ENCODE measurements at regions not wholly inside any gene's neighbourhood (a gene's known extent, or its start where the extent isn't known, plus 50 kb on each side); places are given as distances from the start of the nearest gene placed in this dataset.

GRCh38 chr1:182149411-182149965 lies 88.0 kb upstream of the ZNF648 start:
- no peak for DNase-seq

- no peak for DNase-seq
Observed at GRCh38 chr1:182147951-182148350, 86.4 kb upstream of the ZNF648 start.

GRCh38 chr1:182147136-182147820 lies 85.8 kb upstream of the ZNF648 start:
- no peak for DNase-seq

- DNase-seq, result no peak
Observed at GRCh38 chr1:182146286-182146685, 84.8 kb upstream of the ZNF648 start.

GRCh38 chr1:182145441-182145840 lies 83.9 kb upstream of the ZNF648 start:
- DNase-seq, result no peak

GRCh38 chr1:182144646-182145030 lies 83.1 kb upstream of the ZNF648 start:
- DNase-seq, result no peak

- no peak for DNase-seq
Observed at GRCh38 chr1:182143825-182144645, 82.5 kb upstream of the ZNF648 start.

GRCh38 chr1:182143154-182143657 lies 81.7 kb upstream of the ZNF648 start:
- DNase-seq, result peak; percentile 94

- DNase-seq, result no peak
Observed at GRCh38 chr1:182142621-182143020, 81.1 kb upstream of the ZNF648 start.

GRCh38 chr1:182141040-182141439 lies 79.5 kb upstream of the ZNF648 start:
- no peak for DNase-seq

- no peak for DNase-seq
Observed at GRCh38 chr1:182139496-182139895, 78.0 kb upstream of the ZNF648 start.

GRCh38 chr1:182137546-182137945 lies 76.0 kb upstream of the ZNF648 start:
- no peak for DNase-seq

GRCh38 chr1:182135946-182136345 lies 74.4 kb upstream of the ZNF648 start:
- DNase-seq, result no peak

GRCh38 chr1:182134257-182134656 lies 72.7 kb upstream of the ZNF648 start:
- DNase-seq, result no peak

- no peak for DNase-seq
Observed at GRCh38 chr1:182133181-182133580, 71.7 kb upstream of the ZNF648 start.

- no peak for DNase-seq
Observed at GRCh38 chr1:182129398-182129797, 67.9 kb upstream of the ZNF648 start.

- no peak for DNase-seq
Observed at GRCh38 chr1:182128502-182128901, 67.0 kb upstream of the ZNF648 start.

- no peak for DNase-seq
Observed at GRCh38 chr1:182127656-182128055, 66.1 kb upstream of the ZNF648 start.

GRCh38 chr1:182126272-182126800 lies 64.8 kb upstream of the ZNF648 start:
- DNase-seq, result no peak

- DNase-seq, result no peak
Observed at GRCh38 chr1:182122913-182123260, 61.4 kb upstream of the ZNF648 start.

GRCh38 chr1:182122256-182122912 lies 60.9 kb upstream of the ZNF648 start:
- no peak for DNase-seq

GRCh38 chr1:182121787-182122186 lies 60.3 kb upstream of the ZNF648 start:
- no peak for DNase-seq
